CD4-positive, alpha-beta T cell (primary cell): ENCODE measurements at regions not wholly inside any gene's neighbourhood (a gene's known extent, or its start where the extent isn't known, plus 50 kb on each side); places are given as distances from the start of the nearest gene placed in this dataset.

Experiments
- ATAC-seq: fragments of 200-7000 bp; cut with Tn5 transposase; one replicate; pipeline ENCODE4 v1.10.0; 2022; ENCODE audit warnings: mild to moderate bottlenecking; ENCODE audit not compliant: poor library complexity
- CTCF ChIA-PET: fragments of 350-600 bp; sonication (Branson Sonifier 250); formaldehyde crosslinking; loops from one replicate; lab custom pipeline; 2021; ENCODE audit warnings: antibody characterized with exemption, inconsistent platforms; lab: Charles Lee
- POLR2A ChIA-PET: fragments of 350-600 bp; sonication (Branson Sonifier 250); formaldehyde crosslinking; loops from one replicate; lab custom pipeline; 2021; ENCODE audit warnings: antibody characterized with exemption, inconsistent platforms; lab: Charles Lee
- DNase-seq, 14 experiments: peaks; one replicate each; pipeline ENCODE4 v3.0.0-alpha.2; 2013 to 2020; ENCODE audit warnings: mixed read lengths in 2 of 14
- H3K27ac ChIP-seq, 2 donors: one replicate each; pipeline versions ENCODE4 v1.5.1 to v1.7.0; 2013; ENCODE audit warnings: low read length in 2 of 2, low read depth in 1 of 2, mild to moderate bottlenecking in 1 of 2
- H3K27me3 ChIP-seq, 2 experiments: 1 replicate in 1 of 2; 2 replicates in 1 of 2; pipeline versions ENCODE4 v1.6.1 to v1.7.0; 2013; ENCODE audit warnings: low read length in 2 of 2, control low read depth in 1 of 2, mild to moderate bottlenecking in 1 of 2, moderate library complexity in 1 of 2; ENCODE audit not compliant: insufficient read depth in 2 of 2, control insufficient read depth in 1 of 2
- H3K36me3 ChIP-seq: one replicate; pipeline ENCODE4 v1.6.1; 2013; ENCODE audit warnings: low read length, control low read depth; ENCODE audit not compliant: insufficient read depth
- H3K4me1 ChIP-seq: one replicate; pipeline ENCODE4 v1.6.1; 2013; ENCODE audit warnings: low read length, control low read depth; ENCODE audit not compliant: insufficient read depth
- H3K4me3 ChIP-seq: one replicate; pipeline ENCODE4 v1.5.1; 2013; ENCODE audit warnings: mild to moderate bottlenecking, low read length, moderate library complexity
- H3K9me3 ChIP-seq, 2 experiments: 1 replicate in 1 of 2; 2 replicates in 1 of 2; pipeline versions ENCODE4 v1.6.1 to v1.7.0; 2013; ENCODE audit warnings: low read length in 2 of 2, mild to moderate bottlenecking in 2 of 2, control low read depth in 1 of 2, moderate library complexity in 1 of 2; ENCODE audit not compliant: control insufficient read depth in 1 of 2, insufficient read depth in 1 of 2
- H3K27ac Mint-ChIP-seq: one replicate; pipeline ENCODE4 v1.8.0; 2020; ENCODE audit warnings: mixed read lengths
- H3K27me3 Mint-ChIP-seq: one replicate; pipeline ENCODE4 v1.8.0; 2021; ENCODE audit warnings: mixed read lengths
- H3K36me3 Mint-ChIP-seq: one replicate; pipeline ENCODE4 v1.8.0; 2021; ENCODE audit warnings: low read depth, mixed read lengths
- H3K4me1 Mint-ChIP-seq: one replicate; pipeline ENCODE4 v1.8.0; 2021; ENCODE audit warnings: low read depth, mixed read lengths
- H3K4me3 Mint-ChIP-seq: one replicate; pipeline ENCODE4 v1.8.0; 2020; ENCODE audit warnings: mild to moderate bottlenecking, mixed read lengths
- H3K9me3 Mint-ChIP-seq: one replicate; pipeline ENCODE4 v1.8.0; 2020; ENCODE audit warnings: mixed read lengths
- CTCF ChIP-seq: fragments of 200-600 bp; IDR thresholded peaks from one replicate; pipeline ENCODE4 v1.8.0; 2022; ENCODE audit warnings: antibody characterized with exemption, mild to moderate bottlenecking
- intact Hi-C, 2 experiments: fragments of 100-400 bp; cut with DNase I in 1 of 2; cut with micrococcal nuclease in 1 of 2; formaldehyde crosslinking; loops; one replicate each; pipeline versions ENCODE4 v1.15.1 to v1.9.0; 2023 to 2025; cut with DNase I, micrococcal nuclease

GRCh38 chr10:124288928-124289850 is 129.5 kb downstream of the OAT start:
- no peaks in the 10 kb centered on the region for H3K9me3 ChIP-seq

GRCh38 chr10:124288486-124288885 is 130.2 kb downstream of the OAT start:
- no peak overlapping the region for H3K27ac Mint-ChIP-seq
- ATAC-seq, result no peak
- no peak overlapping the region for H3K4me3 Mint-ChIP-seq
- H3K9me3 Mint-ChIP-seq, result no peaks in the 10 kb centered on the region
- no peak for TF ChIP-seq CTCF
- CTCF ChIA-PET, result no interaction called here
- no peak for DNase-seq
- Histone ChIP-seq H3K9me3 (no peaks in the 10 kb centered on the region), H3K36me3 (no peaks in the 10 kb centered on the region), H3K4me1 (peaks cover 5% of the 10 kb centered on the region), H3K4me3 (no peak overlapping the region), H3K27ac (no peak overlapping the region), H3K27me3 (no peaks in the 10 kb centered on the region)
- no peaks in the 10 kb centered on the region for H3K27me3 Mint-ChIP-seq
- POLR2A ChIA-PET, result no interaction called here
- no peaks in the 10 kb centered on the region for H3K36me3 Mint-ChIP-seq
- no peaks in the 10 kb centered on the region for H3K4me1 Mint-ChIP-seq
- intact Hi-C loops, result no loop called here

More at GRCh38 chr10:124288928-124289850, 129.5 kb downstream of the OAT start:
- no peaks in the 10 kb centered on the region for H3K27me3 Mint-ChIP-seq
- peaks cover 5% of the 10 kb centered on the region for H3K4me1 ChIP-seq
- ChIA-PET CTCF (no interaction called here), POLR2A (no interaction called here)
- H3K36me3 ChIP-seq, result no peaks in the 10 kb centered on the region
- H3K9me3 Mint-ChIP-seq, result no peaks in the 10 kb centered on the region
- no peak overlapping the region for H3K4me3 ChIP-seq
- no peaks in the 10 kb centered on the region for H3K4me1 Mint-ChIP-seq
- no peak overlapping the region for H3K27ac ChIP-seq
- DNase-seq (no peak), ATAC-seq (no peak)
- TF ChIP-seq CTCF, result no peak
- H3K4me3 Mint-ChIP-seq, result no peak overlapping the region
- H3K36me3 Mint-ChIP-seq, result no peaks in the 10 kb centered on the region
- intact Hi-C loops, result no loop called here
- H3K27ac Mint-ChIP-seq, result no peak overlapping the region
- no peaks in the 10 kb centered on the region for H3K27me3 ChIP-seq

- ChIA-PET POLR2A (no interaction called here), CTCF (no interaction called here)
- intact Hi-C loops, result no loop called here
- no peaks in the 10 kb centered on the region for H3K36me3 Mint-ChIP-seq
- no peak for TF ChIP-seq CTCF
- H3K9me3 Mint-ChIP-seq, result no peaks in the 10 kb centered on the region
- H3K9me3 ChIP-seq, result no peaks in the 10 kb centered on the region
- peaks cover 5% of the 10 kb centered on the region for H3K4me1 ChIP-seq
- H3K27me3 Mint-ChIP-seq, result no peaks in the 10 kb centered on the region
- no peak overlapping the region for H3K27ac Mint-ChIP-seq
- no peaks in the 10 kb centered on the region for H3K36me3 ChIP-seq
- H3K4me1 Mint-ChIP-seq, result no peaks in the 10 kb centered on the region
- no peaks in the 10 kb centered on the region for H3K27me3 ChIP-seq
- no peak for ATAC-seq
- no peak overlapping the region for H3K4me3 Mint-ChIP-seq
- no peak for DNase-seq
- no peak overlapping the region for H3K4me3 ChIP-seq
- H3K27ac ChIP-seq, result no peak overlapping the region
Measured at GRCh38 chr10:124287791-124288190, 130.9 kb downstream of the OAT start.
